Stimulated activated naive CD8-positive, alpha-beta T cell treated with anti-CD3 and anti-CD28 coated beads, Interleukin-15, amount 100 ng/mL, for 72 hours (primary cell): ENCODE measurements at regions not wholly inside any gene's neighbourhood (a gene's known extent, or its start where the extent isn't known, plus 50 kb on each side); places are given as distances from the start of the nearest gene placed in this dataset.
"Not testable (repeated sequence)": the region's sequence is repeated elsewhere in the genome, so short reads cannot be mapped to it uniquely, and the experiment has no call there.

Experiments
- ATAC-seq: fragments of 150-1000 bp; cut with Tn5 transposase; 2 replicates; pipeline ENCODE4 v1.10.0; 2021; ENCODE audit warnings: mild to moderate bottlenecking, moderate library complexity
- DNase-seq, 2 donors: peaks; one replicate each; pipeline ENCODE4 v3.0.0; 2021 to 2022
- H3K27ac Mint-ChIP-seq, 2 donors: one replicate each; pipeline ENCODE4 v1.8.0; 2022; ENCODE audit warnings: mild to moderate bottlenecking in 2 of 2, mixed read lengths in 2 of 2, moderate library complexity in 2 of 2
- H3K27me3 Mint-ChIP-seq: one replicate; pipeline ENCODE4 v1.8.0; 2022; ENCODE audit warnings: mixed read lengths
- H3K4me1 Mint-ChIP-seq: one replicate; pipeline ENCODE4 v1.8.0; 2022; ENCODE audit warnings: mild to moderate bottlenecking, mixed read lengths
- H3K4me3 Mint-ChIP-seq, 2 donors: one replicate each; pipeline ENCODE4 v1.8.0; 2022; ENCODE audit warnings: mild to moderate bottlenecking in 2 of 2, mixed read lengths in 2 of 2, moderate library complexity in 1 of 2
- H3K9me3 Mint-ChIP-seq, 2 donors: one replicate each; pipeline ENCODE4 v1.8.0; 2022; ENCODE audit warnings: mixed read lengths in 2 of 2

- not testable (repeated sequence) for H3K4me1 Mint-ChIP-seq, ATAC-seq, H3K27me3 Mint-ChIP-seq, H3K4me3 Mint-ChIP-seq, H3K27ac Mint-ChIP-seq, DNase-seq
- peaks cover 28 to 29% of the 10 kb centered on the region in 2 donors for H3K9me3 Mint-ChIP-seq
Observed at GRCh38 chr4:28286266-28286665, 1425.6 kb downstream of the STIM2 start.

GRCh38 chr4:28287831-28288233 is 1427.2 kb downstream of the STIM2 start:
- H3K4me1 Mint-ChIP-seq, result no peaks in the 10 kb centered on the region

DNA sequence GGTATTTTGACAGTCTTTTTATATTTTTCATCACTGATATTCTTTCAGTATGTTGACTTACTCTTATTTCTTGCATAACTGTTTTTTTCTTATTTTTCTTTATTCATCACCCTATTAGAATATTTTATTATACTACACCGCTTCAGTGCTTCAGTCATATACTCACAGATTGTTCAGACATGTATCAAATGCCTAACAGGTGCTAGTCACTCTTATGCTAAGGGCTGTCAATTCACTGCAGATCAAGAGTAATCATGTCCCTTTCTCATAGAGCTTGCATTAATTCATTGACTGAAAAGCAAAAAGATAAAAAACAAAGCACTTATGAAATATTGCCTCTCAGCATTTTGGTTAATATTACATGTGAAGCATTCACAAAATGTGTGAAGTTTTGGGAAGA is 1435.6 kb downstream of the STIM2 start:
- no peak for DNase-seq
- H3K27me3 Mint-ChIP-seq, result no peaks in the 10 kb centered on the region
- no peak overlapping the region for H3K4me3 Mint-ChIP-seq
- peaks cover 10 to 23% of the 10 kb centered on the region in 2 donors for H3K9me3 Mint-ChIP-seq
- H3K4me1 Mint-ChIP-seq, result no peaks in the 10 kb centered on the region
- no peak for ATAC-seq
- H3K27ac Mint-ChIP-seq, result no peak overlapping the region

More at GRCh38 chr4:28287831-28288233, 1427.2 kb downstream of the STIM2 start:
- no peak for ATAC-seq
- H3K9me3 Mint-ChIP-seq, result peaks cover 24 to 25% of the 10 kb centered on the region in 2 donors
- H3K4me3 Mint-ChIP-seq, result no peak overlapping the region
- no peaks in the 10 kb centered on the region for H3K27me3 Mint-ChIP-seq
- H3K27ac Mint-ChIP-seq, result no peak overlapping the region
- no peak for DNase-seq

- no peak for ATAC-seq
Observed at GRCh38 chr4:28310926-28311325, 1450.3 kb downstream of the STIM2 start.

GRCh38 chr4:28312497-28312896 is 1451.9 kb downstream of the STIM2 start:
- not testable (repeated sequence) for H3K4me3 Mint-ChIP-seq, H3K4me1 Mint-ChIP-seq, H3K27me3 Mint-ChIP-seq

More at GRCh38 chr4:28310926-28311325, 1450.3 kb downstream of the STIM2 start:
- Mint-ChIP-seq H3K9me3 (peaks cover 15 to 16% of the 10 kb centered on the region in 2 donors), H3K27ac (no peak overlapping the region), H3K4me3 (no peak overlapping the region), H3K4me1 (no peaks in the 10 kb centered on the region), H3K27me3 (no peaks in the 10 kb centered on the region)
- DNase-seq, result no peak

GRCh38 chr4:28313729-28314713 is 1453.4 kb downstream of the STIM2 start:
- Mint-ChIP-seq H3K27me3 (no peaks in the 10 kb centered on the region), H3K4me1 (no peaks in the 10 kb centered on the region), H3K4me3 (no peak overlapping the region), H3K27ac (no peak overlapping the region), H3K9me3 (peaks cover 7 to 9% of the 10 kb centered on the region in 2 donors)
- ATAC-seq (no peak), DNase-seq (no peak)

More at GRCh38 chr4:28312497-28312896, 1451.9 kb downstream of the STIM2 start:
- H3K27ac Mint-ChIP-seq, DNase-seq, ATAC-seq: not testable (repeated sequence)
- H3K9me3 Mint-ChIP-seq, result peaks cover 15 to 16% of the 10 kb centered on the region in 2 donors

- Mint-ChIP-seq H3K27ac (no peak overlapping the region), H3K4me1 (no peaks in the 10 kb centered on the region), H3K27me3 (no peaks in the 10 kb centered on the region), H3K4me3 (no peak overlapping the region), H3K9me3 (peaks cover 0 to 11% of the 10 kb centered on the region in 2 donors)
- DNase-seq (no peak), ATAC-seq (no peak)
Observed at GRCh38 chr4:28317221-28317620, 1456.6 kb downstream of the STIM2 start.

DNA sequence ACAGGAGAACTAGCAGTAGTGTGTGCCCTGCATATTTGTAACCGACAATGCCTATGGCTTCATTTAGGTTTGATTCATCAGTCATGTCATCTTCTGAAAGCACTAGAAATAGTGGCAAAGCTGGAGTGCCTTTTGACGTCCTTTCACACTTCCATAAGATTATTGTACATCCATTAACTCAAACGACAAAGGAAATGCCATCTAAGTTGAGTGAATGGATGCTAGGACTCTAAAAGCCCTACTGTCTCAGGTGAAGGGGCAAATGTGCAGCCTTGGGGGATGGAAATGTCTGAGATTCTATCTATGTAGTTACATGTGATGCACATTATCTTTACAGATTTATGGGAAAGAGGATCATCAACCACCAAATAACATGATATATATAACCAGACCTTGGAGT is 1473.6 kb downstream of the STIM2 start:
- Mint-ChIP-seq H3K9me3 (peaks cover 7 to 8% of the 10 kb centered on the region in 2 donors), H3K27me3 (no peaks in the 10 kb centered on the region), H3K4me3 (no peak overlapping the region), H3K27ac (no peak overlapping the region), H3K4me1 (no peaks in the 10 kb centered on the region)
- ATAC-seq, result no peak
- DNase-seq, result no peak

GRCh38 chr4:28341784-28342183 is 1481.1 kb downstream of the STIM2 start:
- no peak for ATAC-seq
- H3K9me3 Mint-ChIP-seq, result peaks cover 12 to 20% of the 10 kb centered on the region in 2 donors
- no peaks in the 10 kb centered on the region for H3K27me3 Mint-ChIP-seq
- no peak for DNase-seq
- H3K4me3 Mint-ChIP-seq, result no peak overlapping the region
- H3K4me1 Mint-ChIP-seq, result no peaks in the 10 kb centered on the region
- H3K27ac Mint-ChIP-seq, result no peak overlapping the region

DNA sequence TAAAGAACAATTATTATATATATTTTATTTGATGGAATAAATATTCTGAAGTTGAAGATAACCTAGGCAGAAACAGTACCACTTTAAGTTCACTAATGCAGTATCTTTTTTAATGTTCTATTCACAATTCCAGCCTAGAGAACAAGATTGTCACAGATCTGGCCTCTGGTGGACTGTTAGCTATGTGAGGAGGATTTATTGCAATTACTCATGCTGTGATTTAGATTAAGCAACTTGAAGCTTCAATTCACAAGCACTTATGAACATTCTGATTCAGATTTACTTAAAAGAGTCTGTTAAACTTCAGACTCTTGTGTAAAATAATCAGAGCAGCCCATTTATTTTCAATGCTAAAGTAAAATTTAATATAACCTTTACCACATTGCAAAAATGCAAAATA is 1489.8 kb downstream of the STIM2 start:
- H3K4me3 Mint-ChIP-seq, result no peak overlapping the region
- peaks cover 7 to 9% of the 10 kb centered on the region in 2 donors for H3K9me3 Mint-ChIP-seq
- ATAC-seq (no peak), DNase-seq (no peak)
- no peaks in the 10 kb centered on the region for H3K27me3 Mint-ChIP-seq
- no peak overlapping the region for H3K27ac Mint-ChIP-seq
- no peaks in the 10 kb centered on the region for H3K4me1 Mint-ChIP-seq

DNA sequence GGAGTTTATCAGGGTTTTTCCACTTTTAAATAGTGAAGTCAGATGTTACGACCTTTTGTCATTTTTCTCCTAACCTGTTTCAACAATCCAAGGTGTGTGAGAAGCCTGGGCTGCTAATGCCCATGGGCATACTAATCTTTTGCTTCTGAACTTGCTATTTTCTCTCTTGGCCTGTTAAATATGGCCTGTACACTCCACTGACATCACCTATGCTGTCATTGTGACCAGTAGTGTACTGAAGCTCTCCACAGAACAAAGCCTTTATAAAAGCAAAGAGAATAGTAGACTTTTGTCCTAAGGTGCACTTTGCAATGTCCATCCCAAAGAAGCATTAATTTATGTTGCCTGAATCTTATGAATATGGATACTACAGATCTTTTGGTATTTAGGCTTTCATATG is 1490.5 kb downstream of the STIM2 start:
- Mint-ChIP-seq H3K4me1 (no peaks in the 10 kb centered on the region), H3K27me3 (no peaks in the 10 kb centered on the region), H3K9me3 (peaks cover 7 to 9% of the 10 kb centered on the region in 2 donors), H3K27ac (peak overlapping the region in 1 of 2 donors; percentile 82), H3K4me3 (no peak overlapping the region)
- no peak for ATAC-seq
- DNase-seq, result no peak

- DNase-seq (no peak), ATAC-seq (no peak)
- Mint-ChIP-seq H3K27me3 (no peaks in the 10 kb centered on the region), H3K4me1 (no peaks in the 10 kb centered on the region), H3K27ac (no peak overlapping the region), H3K9me3 (peaks cover 7 to 9% of the 10 kb centered on the region in 2 donors), H3K4me3 (no peak overlapping the region)
Observed at GRCh38 chr4:28351826-28352225, 1491.2 kb downstream of the STIM2 start.

GRCh38 chr4:28354880-28355656 is 1494.4 kb downstream of the STIM2 start:
- no peaks in the 10 kb centered on the region for H3K27me3 Mint-ChIP-seq
- no peak overlapping the region for H3K27ac Mint-ChIP-seq
- no peak overlapping the region for H3K4me3 Mint-ChIP-seq
- peaks cover 6 to 7% of the 10 kb centered on the region in 2 donors for H3K9me3 Mint-ChIP-seq
- DNase-seq (no peak), ATAC-seq (no peak)
- no peaks in the 10 kb centered on the region for H3K4me1 Mint-ChIP-seq

DNA sequence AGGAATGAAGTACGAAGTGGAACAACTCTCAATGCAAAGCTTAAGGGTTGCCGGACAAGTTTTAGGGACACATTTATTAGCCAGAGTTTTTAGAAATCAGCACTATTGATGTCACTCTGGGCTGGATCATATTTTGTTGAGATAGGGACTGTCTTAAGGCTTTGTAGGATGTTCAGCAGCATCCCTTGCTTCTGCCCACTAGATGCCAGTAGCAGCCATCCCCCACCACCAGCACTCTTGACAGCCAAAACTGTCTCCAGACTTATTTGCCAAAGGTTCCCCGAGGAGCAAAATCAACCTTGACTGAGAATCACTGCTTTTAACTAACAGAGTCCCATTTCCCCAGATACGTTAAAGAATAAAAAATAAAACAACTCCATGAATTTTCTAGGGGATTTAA is 1497.3 kb downstream of the STIM2 start:
- Mint-ChIP-seq H3K27me3 (no peaks in the 10 kb centered on the region), H3K4me1 (no peaks in the 10 kb centered on the region), H3K4me3 (no peak overlapping the region), H3K27ac (no peak overlapping the region), H3K9me3 (peaks cover 0 to 4% of the 10 kb centered on the region in 2 donors)
- DNase-seq (no peak), ATAC-seq (no peak)

GRCh38 chr4:28358606-28359005 is 1498.0 kb downstream of the STIM2 start:
- Mint-ChIP-seq H3K27ac (no peak overlapping the region), H3K9me3 (no peaks in the 10 kb centered on the region), H3K27me3 (no peaks in the 10 kb centered on the region), H3K4me3 (no peak overlapping the region), H3K4me1 (no peaks in the 10 kb centered on the region)
- ATAC-seq (no peak), DNase-seq (no peak)

DNA sequence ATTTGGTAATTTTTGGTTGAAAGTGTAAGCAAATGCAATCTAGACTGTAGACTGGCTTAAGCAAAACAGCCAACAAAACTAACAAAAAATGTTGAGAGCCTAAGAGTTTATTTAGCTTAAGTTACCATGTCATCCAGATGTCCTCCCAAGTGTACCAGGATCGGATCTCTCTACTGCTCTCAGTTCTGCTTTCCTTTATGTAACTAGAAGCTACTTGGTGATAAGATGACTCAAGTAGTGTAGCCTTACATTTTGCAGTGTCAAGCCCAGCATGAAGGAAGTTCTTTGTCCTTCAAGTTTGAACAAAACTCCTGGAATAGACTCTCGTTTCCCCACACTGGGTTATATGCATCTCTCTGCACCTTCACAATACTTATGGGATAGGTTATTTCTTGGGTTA is 1500.0 kb downstream of the STIM2 start:
- no peak overlapping the region for H3K27ac Mint-ChIP-seq
- no peaks in the 10 kb centered on the region for H3K27me3 Mint-ChIP-seq
- no peak for DNase-seq
- no peaks in the 10 kb centered on the region for H3K9me3 Mint-ChIP-seq
- ATAC-seq, result no peak
- H3K4me3 Mint-ChIP-seq, result no peak overlapping the region
- no peaks in the 10 kb centered on the region for H3K4me1 Mint-ChIP-seq
